HCT116 (cell line): ENCODE measurements at regions not wholly inside any gene's neighbourhood (a gene's known extent, or its start where the extent isn't known, plus 50 kb on each side); places are given as distances from the start of the nearest gene placed in this dataset.

ENCODE experiments used
- ATAC-seq: fragments of 200-7000 bp; cut with Tn5 transposase; 2 replicates; pipeline ENCODE4 v1.9.1; 2020; ENCODE audit warnings: mild to moderate bottlenecking, moderate library complexity
- BruUV-seq: library from RNA; stranded (reverse); fragments of 400-500 nt; replicated peaks from 2 replicates; lab custom pipeline; 2021; lab: Mats Ljungman, UMichigan
- CTCF ChIA-PET: fragments of 300-600 bp; sonication (Branson Sonifier 250); formaldehyde crosslinking; loops from one replicate; lab custom pipeline; 2021; ENCODE audit warnings: antibody characterized with exemption; lab: Charles Lee
- POLR2A ChIA-PET: fragments of 300-600, 350-600 bp; sonication (Branson Sonifier 250); formaldehyde crosslinking; loops from one replicate; lab custom pipeline; 2021; ENCODE audit warnings: antibody characterized with exemption; lab: Charles Lee
- RAD21 ChIA-PET, 2 experiments: fragments of 300-600 bp; sonication (Branson Sonifier 250); formaldehyde crosslinking; loops; one replicate each; lab custom pipeline; 2023; ENCODE audit warnings: low total read pairs in 2 of 2; ENCODE audit not compliant: uncharacterized antibody in 2 of 2, unreplicated experiment in 2 of 2, low non-redundant PET in 1 of 2; lab: Charles Lee
- DNase-seq: peaks from one replicate; pipeline ENCODE4 v3.0.0-alpha.2; 2010; ENCODE audit warnings: low read depth, low spot score
- H2AFZ ChIP-seq: fragments of 200-600 bp; shearing (Covaris generic), sonication (generic); 2 replicates; pipeline ENCODE4 v1.6.1; 2017; ENCODE audit warnings: low read depth, mixed run types, mixed read lengths, antibody characterized with exemption, low read length; ENCODE audit not compliant: poor library complexity, severe bottlenecking
- H3K27ac ChIP-seq: 2 replicates; pipeline ENCODE4 v1.5.1; 2012; ENCODE audit warnings: low read depth, low read length
- H3K27me3 ChIP-seq: fragments of 200-600 bp; sonication (generic); 2 replicates; pipeline ENCODE4 v1.6.1; 2016; ENCODE audit warnings: mixed run types, low read length, mixed read lengths; ENCODE audit not compliant: insufficient read depth
- H3K36me3 ChIP-seq, 2 experiments: fragments of 200-500 bp in 1 of 2; fragments of 200-600 bp in 1 of 2; sonication (Bioruptor generic) in 1 of 2; sonication (generic) in 1 of 2; 2 replicates each; pipeline versions ENCODE4 v1.5.1 to v1.6.1; 2014 to 2016; ENCODE audit warnings: low read length in 2 of 2, inconsistent platforms in 1 of 2, mixed read lengths in 1 of 2, mixed run types in 1 of 2; ENCODE audit not compliant: insufficient read depth in 2 of 2, control insufficient read depth in 1 of 2
- H3K4me1 ChIP-seq, 2 experiments: fragments of 200-600 bp in 1 of 2; sonication (generic) in 1 of 2; 2 replicates each; pipeline versions ENCODE4 v1.5.1 to v1.6.1; 2012 to 2017; ENCODE audit warnings: low read length in 2 of 2, inconsistent platforms in 1 of 2, mild to moderate bottlenecking in 1 of 2, mixed read lengths in 1 of 2, mixed run types in 1 of 2, moderate library complexity in 1 of 2; ENCODE audit not compliant: insufficient read depth in 2 of 2, control insufficient read depth in 1 of 2
- H3K4me2 ChIP-seq: fragments of 200-600 bp; sonication (generic); 2 replicates; pipeline ENCODE4 v1.6.1; 2017; ENCODE audit warnings: mixed run types, low read length, mixed read lengths
- H3K4me3 ChIP-seq, 2 experiments: fragments of 200-600 bp in 1 of 2; sonication (generic) in 1 of 2; replicated peaks in 1 of 2; 2 replicates each; pipeline ENCODE4 v1.5.1; 2011 to 2016; ENCODE audit warnings: low read length in 2 of 2, control low read depth in 1 of 2, low read depth in 1 of 2, mild to moderate bottlenecking in 1 of 2, mixed read lengths in 1 of 2, mixed run types in 1 of 2
- H3K79me2 ChIP-seq: fragments of 200-600 bp; sonication (generic); 2 replicates; pipeline ENCODE4 v1.6.1; 2017; ENCODE audit warnings: mild to moderate bottlenecking, mixed run types, low read length, moderate library complexity, mixed read lengths; ENCODE audit not compliant: insufficient read depth
- H3K9ac ChIP-seq: fragments of 200-600 bp; sonication (generic); 2 replicates; pipeline ENCODE4 v1.6.1; 2016; ENCODE audit warnings: low read length, mixed read lengths
- H3K9me2 ChIP-seq: fragments of 200-600 bp; sonication (generic), shearing (Covaris generic); 2 replicates; pipeline ENCODE4 v1.6.1; 2017; ENCODE audit warnings: mixed run types, mild to moderate bottlenecking, moderate library complexity; ENCODE audit not compliant: insufficient read depth
- H3K9me3 ChIP-seq, 2 experiments: fragments of 200-500 bp in 1 of 2; fragments of 200-600 bp in 1 of 2; sonication (Bioruptor generic) in 1 of 2; sonication (generic) in 1 of 2; 2 replicates each; pipeline ENCODE4 v1.6.1; 2014 to 2017; ENCODE audit warnings: low read length in 2 of 2, mixed read lengths in 2 of 2, inconsistent platforms in 1 of 2, low read depth in 1 of 2, mild to moderate bottlenecking in 1 of 2, mixed run types in 1 of 2, moderate library complexity in 1 of 2; ENCODE audit not compliant: control insufficient read depth in 1 of 2, insufficient read depth in 1 of 2
- H4K20me1 ChIP-seq: fragments of 200-600 bp; sonication (generic), shearing (Covaris generic); 2 replicates; pipeline ENCODE4 v1.6.1; 2017; ENCODE audit warnings: mixed run types, mild to moderate bottlenecking, moderate library complexity; ENCODE audit not compliant: insufficient read depth
- CBX3 ChIP-seq: IDR thresholded peaks from 2 replicates; pipeline ENCODE4 v1.6.1; 2012; ENCODE audit warnings: low read depth
- ELF1 ChIP-seq: IDR thresholded peaks from 2 replicates; pipeline ENCODE4 v1.6.1; 2012; ENCODE audit warnings: low read depth, borderline replicate concordance
- EZH2 ChIP-seq: fragments of 200-600 bp; sonication (generic); IDR thresholded peaks from 2 replicates; pipeline ENCODE4 v1.6.1; 2017; ENCODE audit warnings: antibody characterized with exemption, mixed run types
- FOSL1 ChIP-seq: IDR thresholded peaks from 2 replicates; pipeline ENCODE4 v1.6.1; 2012; ENCODE audit warnings: low read depth
- JUND ChIP-seq: IDR thresholded peaks from 2 replicates; pipeline ENCODE4 v1.6.1; 2012
- MAX ChIP-seq: IDR thresholded peaks from 2 replicates; pipeline ENCODE4 v1.6.1; 2012
- POLR2A ChIP-seq: IDR thresholded peaks from 2 replicates; pipeline ENCODE4 v1.7.0; 2011; ENCODE audit warnings: borderline replicate concordance; ENCODE audit not compliant: insufficient read depth, insufficient read length; ENCODE audit errors: extremely low read depth
- POLR2AphosphoS5 ChIP-seq: IDR thresholded peaks from 2 replicates; pipeline ENCODE4 v1.6.1; 2011; ENCODE audit warnings: mild to moderate bottlenecking, low read depth, low read length, moderate library complexity
- RAD21 ChIP-seq: IDR thresholded peaks from 2 replicates; pipeline ENCODE4 v1.6.1; 2012; ENCODE audit warnings: low read depth, mild to moderate bottlenecking
- SIN3A ChIP-seq: IDR thresholded peaks from 2 replicates; pipeline ENCODE4 v1.6.1; 2012; ENCODE audit warnings: low read depth
- SP1 ChIP-seq: IDR thresholded peaks from 2 replicates; pipeline ENCODE4 v1.6.1; 2012; ENCODE audit warnings: low read depth
- SRF ChIP-seq: IDR thresholded peaks from 2 replicates; pipeline ENCODE4 v1.6.1; 2012; ENCODE audit warnings: low read depth
- YY1 ChIP-seq: IDR thresholded peaks from 2 replicates; pipeline ENCODE4 v1.6.1; 2011; ENCODE audit warnings: low read length, low read depth, moderate library complexity, mild to moderate bottlenecking; ENCODE audit not compliant: insufficient replicate concordance; ENCODE audit errors: extremely low read depth
- ZBTB33 ChIP-seq: IDR thresholded peaks from 2 replicates; pipeline ENCODE4 v1.6.1; 2011; ENCODE audit warnings: mild to moderate bottlenecking, low read length, moderate library complexity; ENCODE audit not compliant: insufficient replicate concordance; ENCODE audit errors: extremely low read depth
- ZFX ChIP-seq: fragments of 450-650 bp; IDR thresholded peaks from 2 replicates; pipeline ENCODE4 v1.6.1; 2017
- ZNF274 ChIP-seq: fragments of 200-500 bp; sonication (Bioruptor generic); IDR thresholded peaks from 2 replicates; pipeline ENCODE4 v1.6.1; 2014; ENCODE audit warnings: mild to moderate bottlenecking, low read depth, low read length, inconsistent platforms
- intact Hi-C: fragments of 100-400 bp; cut with micrococcal nuclease; formaldehyde crosslinking; loops from 2 replicates; pipeline ENCODE4 v1.10.0; 2022
- TF ChIP-seq, protein P1 (sequence below): IDR thresholded peaks from 2 replicates; pipeline ENCODE4 v1.6.1; 2012; ENCODE audit warnings: low read depth
- TF ChIP-seq, protein P2 (sequence below), 3 experiments: fragments of 200-600 bp in 1 of 3; sonication (generic) in 1 of 3; IDR thresholded peaks in 2 of 3; conservative IDR thresholded peaks in 1 of 3; 2 replicates each; pipeline ENCODE4 v1.5.1; 2012 to 2017; ENCODE audit warnings: low read depth in 2 of 3, low read length in 2 of 3, antibody characterized with exemption in 1 of 3, borderline replicate concordance in 1 of 3, control low read depth in 1 of 3, mild to moderate bottlenecking in 1 of 3, mixed read lengths in 1 of 3, mixed run types in 1 of 3, moderate library complexity in 1 of 3; ENCODE audit not compliant: insufficient read depth in 1 of 3
- TF ChIP-seq, protein P3 (sequence below): IDR thresholded peaks from 2 replicates; pipeline ENCODE4 v1.6.1; 2012

- BruUV-seq, result no TSS peak
- Histone ChIP-seq H3K9me3 (no peaks in the 10 kb centered on the region), H3K9me2 (no peaks in the 10 kb centered on the region), H3K27me3 (no peaks in the 10 kb centered on the region), H3K9ac (no peak overlapping the region), H3K79me2 (no peaks in the 10 kb centered on the region), H3K4me3 (no peak overlapping the region), H4K20me1 (no peaks in the 10 kb centered on the region), H3K4me2 (no peak overlapping the region), H2AFZ (no peak overlapping the region), H3K4me1 (peaks cover 42 to 63% of the 10 kb centered on the region in 2 experiments), H3K27ac (no peak overlapping the region), H3K36me3 (no peaks in the 10 kb centered on the region)
- ChIA-PET POLR2A (no interaction called here), RAD21 (no interaction called here), CTCF (no interaction called here)
- no peak for DNase-seq
- no peak for ATAC-seq
- TF ChIP-seq SIN3A, result no peak
- TF ChIP-seq FOSL1, result no peak
- TF ChIP-seq SP1, result no peak
- TF ChIP-seq RAD21, result no peak
- TF ChIP-seq EZH2, result no peak
- no peak for TF ChIP-seq CBX3
- no peak for TF ChIP-seq ZFX
- TF ChIP-seq, protein P1, sequence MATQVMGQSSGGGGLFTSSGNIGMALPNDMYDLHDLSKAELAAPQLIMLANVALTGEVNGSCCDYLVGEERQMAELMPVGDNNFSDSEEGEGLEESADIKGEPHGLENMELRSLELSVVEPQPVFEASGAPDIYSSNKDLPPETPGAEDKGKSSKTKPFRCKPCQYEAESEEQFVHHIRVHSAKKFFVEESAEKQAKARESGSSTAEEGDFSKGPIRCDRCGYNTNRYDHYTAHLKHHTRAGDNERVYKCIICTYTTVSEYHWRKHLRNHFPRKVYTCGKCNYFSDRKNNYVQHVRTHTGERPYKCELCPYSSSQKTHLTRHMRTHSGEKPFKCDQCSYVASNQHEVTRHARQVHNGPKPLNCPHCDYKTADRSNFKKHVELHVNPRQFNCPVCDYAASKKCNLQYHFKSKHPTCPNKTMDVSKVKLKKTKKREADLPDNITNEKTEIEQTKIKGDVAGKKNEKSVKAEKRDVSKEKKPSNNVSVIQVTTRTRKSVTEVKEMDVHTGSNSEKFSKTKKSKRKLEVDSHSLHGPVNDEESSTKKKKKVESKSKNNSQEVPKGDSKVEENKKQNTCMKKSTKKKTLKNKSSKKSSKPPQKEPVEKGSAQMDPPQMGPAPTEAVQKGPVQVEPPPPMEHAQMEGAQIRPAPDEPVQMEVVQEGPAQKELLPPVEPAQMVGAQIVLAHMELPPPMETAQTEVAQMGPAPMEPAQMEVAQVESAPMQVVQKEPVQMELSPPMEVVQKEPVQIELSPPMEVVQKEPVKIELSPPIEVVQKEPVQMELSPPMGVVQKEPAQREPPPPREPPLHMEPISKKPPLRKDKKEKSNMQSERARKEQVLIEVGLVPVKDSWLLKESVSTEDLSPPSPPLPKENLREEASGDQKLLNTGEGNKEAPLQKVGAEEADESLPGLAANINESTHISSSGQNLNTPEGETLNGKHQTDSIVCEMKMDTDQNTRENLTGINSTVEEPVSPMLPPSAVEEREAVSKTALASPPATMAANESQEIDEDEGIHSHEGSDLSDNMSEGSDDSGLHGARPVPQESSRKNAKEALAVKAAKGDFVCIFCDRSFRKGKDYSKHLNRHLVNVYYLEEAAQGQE, result no peak
- TF ChIP-seq ELF1, result no peak
- TF ChIP-seq, protein P2, sequence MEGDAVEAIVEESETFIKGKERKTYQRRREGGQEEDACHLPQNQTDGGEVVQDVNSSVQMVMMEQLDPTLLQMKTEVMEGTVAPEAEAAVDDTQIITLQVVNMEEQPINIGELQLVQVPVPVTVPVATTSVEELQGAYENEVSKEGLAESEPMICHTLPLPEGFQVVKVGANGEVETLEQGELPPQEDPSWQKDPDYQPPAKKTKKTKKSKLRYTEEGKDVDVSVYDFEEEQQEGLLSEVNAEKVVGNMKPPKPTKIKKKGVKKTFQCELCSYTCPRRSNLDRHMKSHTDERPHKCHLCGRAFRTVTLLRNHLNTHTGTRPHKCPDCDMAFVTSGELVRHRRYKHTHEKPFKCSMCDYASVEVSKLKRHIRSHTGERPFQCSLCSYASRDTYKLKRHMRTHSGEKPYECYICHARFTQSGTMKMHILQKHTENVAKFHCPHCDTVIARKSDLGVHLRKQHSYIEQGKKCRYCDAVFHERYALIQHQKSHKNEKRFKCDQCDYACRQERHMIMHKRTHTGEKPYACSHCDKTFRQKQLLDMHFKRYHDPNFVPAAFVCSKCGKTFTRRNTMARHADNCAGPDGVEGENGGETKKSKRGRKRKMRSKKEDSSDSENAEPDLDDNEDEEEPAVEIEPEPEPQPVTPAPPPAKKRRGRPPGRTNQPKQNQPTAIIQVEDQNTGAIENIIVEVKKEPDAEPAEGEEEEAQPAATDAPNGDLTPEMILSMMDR (IDR thresholded peaks at IDR 0.05 in 2 of 3, conservative IDR thresholded peaks at IDR 0.05 in 1 of 3; ENCODE audit: borderline replicate concordance in 1 of 3, insufficient read depth in 1 of 3, low read depth in 2 of 3, low read length in 2 of 3), result no peak
- no peak for TF ChIP-seq ZNF274
- no peak for TF ChIP-seq ZBTB33
- TF ChIP-seq POLR2A, result no peak
- TF ChIP-seq JUND, result no peak
- no peak for TF ChIP-seq MAX
- TF ChIP-seq, protein P3, sequence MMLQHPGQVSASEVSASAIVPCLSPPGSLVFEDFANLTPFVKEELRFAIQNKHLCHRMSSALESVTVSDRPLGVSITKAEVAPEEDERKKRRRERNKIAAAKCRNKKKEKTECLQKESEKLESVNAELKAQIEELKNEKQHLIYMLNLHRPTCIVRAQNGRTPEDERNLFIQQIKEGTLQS, result no peak
- no peak for TF ChIP-seq SRF
- TF ChIP-seq POLR2AphosphoS5, result no peak
- TF ChIP-seq YY1, result no peak
- intact Hi-C loops, result no loop called here
Observed at GRCh38 chr5:135137146-135137915, 103.3 kb upstream of the PITX1 start.
